ENCODE measurements at regions not wholly inside any gene's neighbourhood (a gene's known extent, or its start where the extent isn't known, plus 50 kb on each side); places are given as distances from the start of the nearest gene placed in this dataset.
"Not testable (repeated sequence)": the region's sequence is repeated elsewhere in the genome, so short reads cannot be mapped to it uniquely, and the experiment has no call there.

DNA sequence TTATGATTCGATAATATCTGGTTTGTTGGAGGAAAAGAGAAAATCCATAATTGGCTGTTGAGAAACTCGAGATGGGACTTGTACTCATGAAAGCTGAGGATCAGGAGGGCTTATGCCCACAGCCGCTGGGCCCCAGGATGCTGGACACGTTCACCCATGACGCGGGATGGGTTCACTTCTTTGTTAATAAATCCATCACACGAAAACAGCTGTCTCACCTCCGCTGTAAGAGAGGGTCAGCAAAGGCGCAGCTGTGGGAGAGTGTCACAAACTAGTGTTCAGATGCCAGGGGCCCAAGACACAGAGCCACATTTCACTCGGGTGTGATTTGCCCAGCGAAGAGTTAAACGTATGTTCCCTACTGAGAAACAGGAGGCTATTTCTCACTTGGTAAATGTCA lies 315.1 kb downstream of the THBS2 start:
- TF ChIP-seq, protein P1, sequence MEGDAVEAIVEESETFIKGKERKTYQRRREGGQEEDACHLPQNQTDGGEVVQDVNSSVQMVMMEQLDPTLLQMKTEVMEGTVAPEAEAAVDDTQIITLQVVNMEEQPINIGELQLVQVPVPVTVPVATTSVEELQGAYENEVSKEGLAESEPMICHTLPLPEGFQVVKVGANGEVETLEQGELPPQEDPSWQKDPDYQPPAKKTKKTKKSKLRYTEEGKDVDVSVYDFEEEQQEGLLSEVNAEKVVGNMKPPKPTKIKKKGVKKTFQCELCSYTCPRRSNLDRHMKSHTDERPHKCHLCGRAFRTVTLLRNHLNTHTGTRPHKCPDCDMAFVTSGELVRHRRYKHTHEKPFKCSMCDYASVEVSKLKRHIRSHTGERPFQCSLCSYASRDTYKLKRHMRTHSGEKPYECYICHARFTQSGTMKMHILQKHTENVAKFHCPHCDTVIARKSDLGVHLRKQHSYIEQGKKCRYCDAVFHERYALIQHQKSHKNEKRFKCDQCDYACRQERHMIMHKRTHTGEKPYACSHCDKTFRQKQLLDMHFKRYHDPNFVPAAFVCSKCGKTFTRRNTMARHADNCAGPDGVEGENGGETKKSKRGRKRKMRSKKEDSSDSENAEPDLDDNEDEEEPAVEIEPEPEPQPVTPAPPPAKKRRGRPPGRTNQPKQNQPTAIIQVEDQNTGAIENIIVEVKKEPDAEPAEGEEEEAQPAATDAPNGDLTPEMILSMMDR (IDR thresholded peaks at IDR 0.05; ENCODE audit: low read depth, low read length) = no peak

GRCh38 chr6:168937054-168937453 lies 316.6 kb downstream of the THBS2 start:
- TF ChIP-seq, protein P1 (IDR thresholded peaks at IDR 0.05; ENCODE audit: low read depth, low read length) = no peak
- H3K4me3 ChIP-seq (ENCODE audit: low read depth, low read length) = no peak overlapping the region

More for the DNA sequence above, 315.1 kb downstream of the THBS2 start:
- no peak overlapping the region for H3K4me3 ChIP-seq (ENCODE audit: low read depth, low read length)

GRCh38 chr6:168935628-168936010 lies 318.0 kb downstream of the THBS2 start:
- TF ChIP-seq, protein P1 (IDR thresholded peaks at IDR 0.05; ENCODE audit: low read depth, low read length) = no peak
- no peak overlapping the region for H3K4me3 ChIP-seq (ENCODE audit: low read depth, low read length)

DNA sequence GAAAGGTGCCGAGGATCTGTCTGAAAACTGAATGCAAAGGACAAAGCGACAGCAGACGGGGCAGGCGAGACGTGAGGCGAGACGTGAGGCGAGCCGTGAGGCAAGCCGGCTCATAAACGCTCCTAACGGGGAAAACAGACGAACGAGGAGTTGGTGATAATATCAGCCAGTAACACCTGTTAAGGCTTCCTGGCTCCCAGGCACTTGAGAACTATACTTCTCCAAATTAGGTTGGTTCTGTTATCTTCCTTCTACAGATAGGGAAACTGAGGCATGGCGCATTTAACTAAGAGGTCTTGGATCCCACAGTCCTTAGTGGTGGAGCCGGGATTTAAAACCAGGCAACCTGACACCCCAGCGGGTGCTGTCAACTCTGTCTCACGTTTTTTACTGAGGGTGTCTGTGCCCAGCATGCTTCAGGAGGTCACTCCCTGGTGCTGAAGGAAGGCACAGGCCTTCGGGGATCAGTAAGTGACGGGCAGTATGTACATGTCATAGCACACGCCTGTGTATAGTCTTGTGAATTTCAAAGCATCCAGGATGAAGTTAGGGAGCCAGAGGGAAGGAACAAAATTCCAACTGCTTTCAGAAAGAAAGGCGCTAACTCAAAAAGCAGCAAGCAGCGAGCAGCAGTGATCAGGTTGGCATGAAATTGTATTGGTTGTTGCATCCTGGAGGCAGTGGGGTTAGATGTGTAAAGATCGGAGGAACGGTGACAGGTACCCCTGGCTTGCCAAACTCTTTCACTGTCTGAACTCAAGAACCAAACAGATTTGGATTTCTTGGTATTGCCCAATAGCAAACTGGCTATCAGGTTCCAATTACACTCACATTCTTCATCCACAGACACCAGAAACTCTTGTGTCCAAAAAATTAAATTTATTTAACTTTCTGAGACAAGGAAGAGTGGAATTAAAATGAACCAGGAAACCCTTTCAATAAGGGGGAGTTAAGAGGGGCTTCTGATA lies 318.7 kb downstream of the THBS2 start:
- no peak overlapping the region for H3K4me3 ChIP-seq (ENCODE audit: low read depth, low read length)
- TF ChIP-seq, protein P1 (IDR thresholded peaks at IDR 0.05; ENCODE audit: low read depth, low read length) = no peak

GRCh38 chr6:168932171-168932570 lies 321.5 kb downstream of the THBS2 start:
- not testable (repeated sequence) for H3K4me3 ChIP-seq (ENCODE audit: low read depth, low read length)

- not testable (repeated sequence) for H3K4me3 ChIP-seq (ENCODE audit: low read depth, low read length)
Measured at GRCh38 chr6:168931072-168931471, 322.6 kb downstream of the THBS2 start.

GRCh38 chr6:168929871-168930450 lies 323.7 kb downstream of the THBS2 start:
- no peak overlapping the region for H3K4me3 ChIP-seq (ENCODE audit: low read depth, low read length)
- TF ChIP-seq, protein P1 (IDR thresholded peaks at IDR 0.05; ENCODE audit: low read depth, low read length) = no peak

DNA sequence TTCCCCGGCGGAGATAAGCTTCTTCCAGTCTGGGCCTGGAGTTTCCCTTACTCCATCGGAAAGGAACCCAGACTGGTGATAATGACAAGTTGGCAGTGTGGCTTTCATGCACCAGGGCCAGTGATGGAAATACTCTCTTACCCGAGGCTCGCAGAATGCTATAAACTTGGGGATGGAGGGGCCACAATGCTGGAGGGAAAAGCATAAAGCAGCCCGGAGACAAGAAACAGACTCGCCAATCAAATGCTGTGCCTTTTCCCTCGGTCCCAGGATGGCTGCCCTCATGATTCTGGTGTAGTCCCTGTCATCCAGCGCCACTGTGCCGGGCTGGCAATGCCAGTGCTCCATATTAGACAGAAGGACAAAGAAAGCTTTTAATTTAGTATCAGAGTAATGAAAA lies 325.6 kb downstream of the THBS2 start:
- H3K4me3 ChIP-seq (ENCODE audit: low read depth, low read length) = no peak overlapping the region
- TF ChIP-seq, protein P1 (IDR thresholded peaks at IDR 0.05; ENCODE audit: low read depth, low read length) = no peak
